ENCODE measurements at regions not wholly inside any gene's neighbourhood (a gene's known extent, or its start where the extent isn't known, plus 50 kb on each side); places are given as distances from the start of the nearest gene placed in this dataset.

GRCh38 chr7:97506728-97507127 is 225.2 kb upstream of the TAC1 start (continued):
- TF ChIP-seq ZNF462 (CRISPR knock-in tag; IDR thresholded peaks at IDR 0.05) (no peak), EZH2 (IDR thresholded peaks at IDR 0.05; ENCODE audit: low read depth, unreplicated experiment) (no peak)

GRCh38 chr7:97512441-97513207 is 219.3 kb upstream of the TAC1 start:
- Mint-ChIP-seq H3K4me1 (no peaks in the 10 kb centered on the region), H3K36me3 (ENCODE audit: low read depth) (no peaks in the 10 kb centered on the region), H3K4me3 (no peak overlapping the region), H3K27ac (peak overlapping the region; percentile 67), H3K27me3 (ENCODE audit: insufficient read depth, low read depth, poor library complexity) (no peaks in the 10 kb centered on the region), H3K9me3 (no peaks in the 10 kb centered on the region)
- Histone ChIP-seq H2AFZ (peak overlapping the region; percentile 53; the same call in 1 of the 2 replicates), H3K27ac (ENCODE audit: low read depth) (no peak overlapping the region), H3K36me3 (ENCODE audit: insufficient read depth) (no peaks in the 10 kb centered on the region), H4K20me1 (replicated peaks; ENCODE audit: insufficient read depth) (no peaks in the 10 kb centered on the region), H3K4me2 (no peak overlapping the region), H3K27me3 (ENCODE audit: insufficient read depth) (no peaks in the 10 kb centered on the region), H3F3A (replicated peaks; ENCODE audit: low read depth) (no peaks in the 10 kb centered on the region), H3K4me3 (no peak overlapping the region), H3K9me2 (ENCODE audit: insufficient read depth) (no peaks in the 10 kb centered on the region), H3K4me1 (ENCODE audit: insufficient read depth) (no peaks in the 10 kb centered on the region), H3K79me2 (replicated peaks; ENCODE audit: insufficient read depth) (no peaks in the 10 kb centered on the region)
- DNase-seq (ENCODE audit: low spot score), result no peak
- no peak for ATAC-seq
- TF ChIP-seq EZH2 (IDR thresholded peaks at IDR 0.05; ENCODE audit: low read depth, unreplicated experiment), result no peak

- H3K4me1 ChIP-seq (ENCODE audit: insufficient read depth), result no peaks in the 10 kb centered on the region
- H3K4me3 ChIP-seq, result no peak overlapping the region
- no peaks in the 10 kb centered on the region for H3K36me3 Mint-ChIP-seq (ENCODE audit: low read depth)
- no peaks in the 10 kb centered on the region for H3K79me2 ChIP-seq (replicated peaks; ENCODE audit: insufficient read depth)
- no peak overlapping the region for H3K27ac ChIP-seq (ENCODE audit: low read depth)
- no peaks in the 10 kb centered on the region for H4K20me1 ChIP-seq (replicated peaks; ENCODE audit: insufficient read depth)
- H3K27me3 Mint-ChIP-seq (ENCODE audit: insufficient read depth, low read depth, poor library complexity), result no peaks in the 10 kb centered on the region
- ATAC-seq, result no peak
- H3K27me3 ChIP-seq (ENCODE audit: insufficient read depth), result no peaks in the 10 kb centered on the region
- no peaks in the 10 kb centered on the region for H3K9me3 Mint-ChIP-seq
- H3K4me2 ChIP-seq, result no peak overlapping the region
- H3F3A ChIP-seq (replicated peaks; ENCODE audit: low read depth), result no peaks in the 10 kb centered on the region
- no peaks in the 10 kb centered on the region for H3K4me1 Mint-ChIP-seq
- H3K4me3 Mint-ChIP-seq, result no peak overlapping the region
- no peaks in the 10 kb centered on the region for H3K9me2 ChIP-seq (ENCODE audit: insufficient read depth)
- no peaks in the 10 kb centered on the region for H3K36me3 ChIP-seq (ENCODE audit: insufficient read depth)
- H3K27ac Mint-ChIP-seq, result no peak overlapping the region
- no peak for DNase-seq (ENCODE audit: low spot score)
- no peak overlapping the region for H2AFZ ChIP-seq
- TF ChIP-seq REST (IDR thresholded peaks at IDR 0.05; ENCODE audit: unreplicated experiment) (no peak), STAT1 (IDR thresholded peaks at IDR 0.05; ENCODE audit: unreplicated experiment) (no peak), JUNB (IDR thresholded peaks at IDR 0.05; ENCODE audit: unreplicated experiment) (no peak), ZNF114 (CRISPR knock-in tag; IDR thresholded peaks at IDR 0.05) (no peak), EZH2phosphoT487 (IDR thresholded peaks at IDR 0.05; ENCODE audit: unreplicated experiment) (no peak), ETS1 (IDR thresholded peaks at IDR 0.05) (no peak)
Observed at GRCh38 chr7:97513326-97513725, 218.6 kb upstream of the TAC1 start.

All from GM23338 (cell line).